Activated T-helper 2 cell treated with anti-CD3 and anti-CD28 coated beads, Interferon-gamma antibody, Interleukin-2, Interleukin-4, amounts not matched to agents 10 μg/mL and 5 μg/mL and 100 μg/mL, durations not matched to agents 14 hours and 24 hours and 36 hours (primary cell): ENCODE measurements at regions not wholly inside any gene's neighbourhood (a gene's known extent, or its start where the extent isn't known, plus 50 kb on each side); places are given as distances from the start of the nearest gene placed in this dataset.

Experiments used
- DNase-seq: peaks from one replicate; pipeline ENCODE4 v3.0.0; 2021; ENCODE audit warnings: low spot score
- H3K27ac Mint-ChIP-seq: one replicate; pipeline ENCODE4 v1.8.0; 2021; ENCODE audit warnings: mixed read lengths
- H3K27me3 Mint-ChIP-seq: one replicate; pipeline ENCODE4 v1.8.0; 2021; ENCODE audit warnings: low read depth, mixed read lengths
- H3K36me3 Mint-ChIP-seq: one replicate; pipeline ENCODE4 v1.8.0; 2021; ENCODE audit warnings: low read depth, mixed read lengths
- H3K4me1 Mint-ChIP-seq: one replicate; pipeline ENCODE4 v1.8.0; 2021; ENCODE audit warnings: low read depth, mixed read lengths
- H3K4me3 Mint-ChIP-seq: one replicate; pipeline ENCODE4 v1.8.0; 2021; ENCODE audit warnings: low read depth, mild to moderate bottlenecking, moderate library complexity, mixed read lengths
- H3K9me3 Mint-ChIP-seq: one replicate; pipeline ENCODE4 v1.8.0; 2021; ENCODE audit warnings: mixed read lengths
- intact Hi-C: fragments of 100-400 bp; cut with micrococcal nuclease; formaldehyde crosslinking; loops from one replicate; pipeline ENCODE4 v1.15.1; 2023

DNA sequence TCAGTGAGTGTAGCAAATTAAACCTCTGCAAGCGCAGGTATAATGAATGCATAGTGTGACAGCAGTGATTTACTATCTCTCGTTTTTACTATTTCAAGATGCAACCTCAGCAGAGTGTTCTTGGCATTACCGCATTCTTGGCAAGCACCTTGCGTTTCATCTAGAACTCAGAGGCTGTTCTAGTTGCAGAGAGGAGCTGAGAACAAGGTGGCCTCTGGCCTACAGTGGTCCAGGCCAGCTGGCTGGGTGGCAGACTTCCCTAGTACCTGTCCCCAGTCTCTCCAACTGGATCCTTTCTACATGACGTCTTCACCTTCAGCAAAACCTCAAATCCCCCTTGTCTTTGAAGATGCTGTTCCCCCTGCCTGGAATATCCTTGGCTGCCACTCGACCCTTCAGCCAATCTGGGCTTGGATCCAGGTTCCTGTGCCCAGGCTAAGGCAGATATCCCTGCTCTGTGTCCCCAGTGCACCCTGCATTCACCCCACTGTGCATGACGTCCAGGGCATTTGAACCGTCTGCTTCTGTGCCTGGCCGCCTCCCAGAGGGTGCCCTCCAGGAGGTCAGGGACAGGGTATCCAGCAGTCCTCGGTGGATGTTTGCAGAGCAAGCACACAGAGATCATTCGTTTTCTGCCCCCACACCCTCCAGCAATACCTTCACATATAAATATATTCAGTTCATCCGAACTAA lies 120.4 kb upstream of the CPEB4 start:
- H3K9me3 Mint-ChIP-seq = no peaks in the 10 kb centered on the region
- no peak for DNase-seq
- no peaks in the 10 kb centered on the region for H3K27me3 Mint-ChIP-seq
- intact Hi-C loops = no loop called here
- H3K4me1 Mint-ChIP-seq = no peaks in the 10 kb centered on the region
- H3K4me3 Mint-ChIP-seq = no peak overlapping the region
- no peaks in the 10 kb centered on the region for H3K36me3 Mint-ChIP-seq
- no peak overlapping the region for H3K27ac Mint-ChIP-seq

DNA sequence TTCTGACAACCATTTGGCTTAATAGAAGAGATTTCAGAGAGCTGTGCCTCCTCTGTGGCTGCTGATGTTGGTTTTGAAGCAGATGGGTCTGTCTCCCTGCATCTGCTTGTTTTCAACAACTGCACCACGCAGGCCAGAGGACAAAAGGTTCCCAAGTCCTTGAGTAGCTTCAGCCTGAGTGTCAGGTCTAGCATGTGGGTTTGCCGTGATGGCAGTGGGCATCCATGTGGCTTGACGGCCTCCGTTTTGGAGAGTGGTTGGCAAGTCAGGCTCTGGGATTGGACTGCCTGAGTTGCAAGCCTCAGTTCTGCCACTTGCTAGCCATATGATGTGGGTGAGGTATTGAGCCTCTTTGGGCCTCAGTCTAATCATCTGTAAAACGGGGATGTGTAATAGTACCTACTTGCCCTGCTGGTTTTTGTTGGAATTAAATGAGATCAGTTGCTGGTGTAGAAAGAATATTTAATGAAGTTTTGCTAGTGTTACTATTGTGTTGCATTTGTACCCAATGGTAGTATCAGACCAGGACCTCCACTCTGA lies 119.8 kb upstream of the CPEB4 start:
- intact Hi-C loops = no loop called here
- Mint-ChIP-seq H3K36me3 (no peaks in the 10 kb centered on the region), H3K4me1 (no peaks in the 10 kb centered on the region), H3K9me3 (no peaks in the 10 kb centered on the region), H3K27me3 (no peaks in the 10 kb centered on the region), H3K27ac (no peak overlapping the region), H3K4me3 (no peak overlapping the region)
- DNase-seq = no peak

DNA sequence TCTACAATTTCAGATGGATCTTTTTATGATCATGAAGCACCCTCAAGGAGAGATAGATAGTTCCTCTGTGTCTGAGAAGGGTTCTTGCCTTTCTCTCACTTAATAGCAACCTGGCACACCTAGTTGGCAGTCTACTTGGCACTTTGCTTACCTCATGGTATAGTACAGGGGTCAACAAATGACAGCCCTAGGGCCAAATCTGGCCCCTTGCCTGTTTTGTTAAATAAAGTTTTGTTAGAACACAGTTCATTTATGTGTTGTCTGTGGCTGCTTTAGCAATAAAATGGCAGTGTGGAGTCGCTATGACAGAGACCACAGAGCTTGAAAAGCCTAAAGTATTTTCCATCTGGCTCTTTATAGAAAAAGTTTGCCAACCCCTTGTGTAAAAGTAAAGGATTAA lies 119.3 kb upstream of the CPEB4 start:
- DNase-seq = no peak
- Mint-ChIP-seq H3K27ac (no peak overlapping the region), H3K36me3 (no peaks in the 10 kb centered on the region), H3K9me3 (no peaks in the 10 kb centered on the region), H3K4me1 (no peaks in the 10 kb centered on the region), H3K4me3 (no peak overlapping the region), H3K27me3 (no peaks in the 10 kb centered on the region)
- intact Hi-C loops = no loop called here

DNA sequence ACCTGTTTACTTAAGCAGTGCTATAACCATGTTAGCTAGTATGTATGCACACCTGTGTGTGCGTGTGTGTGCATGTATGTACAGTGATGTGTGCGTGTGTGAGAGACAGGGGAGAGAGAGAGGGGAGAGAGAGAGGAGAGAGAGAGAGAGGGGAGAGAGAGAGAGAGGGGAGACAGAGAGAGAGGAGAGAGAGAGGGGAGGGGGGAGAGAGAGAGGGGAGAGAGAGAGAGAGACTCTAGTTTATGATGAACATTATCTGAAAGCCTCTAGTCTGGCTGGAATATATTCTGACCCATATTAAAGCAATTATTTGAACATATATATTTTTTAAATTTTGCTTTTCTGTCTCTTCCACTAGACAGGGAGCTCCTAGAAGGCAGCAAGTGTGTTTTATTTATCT lies 117.5 kb upstream of the CPEB4 start:
- intact Hi-C loops = no loop called here
- H3K4me1 Mint-ChIP-seq = no peaks in the 10 kb centered on the region
- no peaks in the 10 kb centered on the region for H3K36me3 Mint-ChIP-seq
- H3K9me3 Mint-ChIP-seq = no peaks in the 10 kb centered on the region
- no peaks in the 10 kb centered on the region for H3K27me3 Mint-ChIP-seq
- no peak overlapping the region for H3K4me3 Mint-ChIP-seq
- no peak overlapping the region for H3K27ac Mint-ChIP-seq
- DNase-seq = no peak

DNA sequence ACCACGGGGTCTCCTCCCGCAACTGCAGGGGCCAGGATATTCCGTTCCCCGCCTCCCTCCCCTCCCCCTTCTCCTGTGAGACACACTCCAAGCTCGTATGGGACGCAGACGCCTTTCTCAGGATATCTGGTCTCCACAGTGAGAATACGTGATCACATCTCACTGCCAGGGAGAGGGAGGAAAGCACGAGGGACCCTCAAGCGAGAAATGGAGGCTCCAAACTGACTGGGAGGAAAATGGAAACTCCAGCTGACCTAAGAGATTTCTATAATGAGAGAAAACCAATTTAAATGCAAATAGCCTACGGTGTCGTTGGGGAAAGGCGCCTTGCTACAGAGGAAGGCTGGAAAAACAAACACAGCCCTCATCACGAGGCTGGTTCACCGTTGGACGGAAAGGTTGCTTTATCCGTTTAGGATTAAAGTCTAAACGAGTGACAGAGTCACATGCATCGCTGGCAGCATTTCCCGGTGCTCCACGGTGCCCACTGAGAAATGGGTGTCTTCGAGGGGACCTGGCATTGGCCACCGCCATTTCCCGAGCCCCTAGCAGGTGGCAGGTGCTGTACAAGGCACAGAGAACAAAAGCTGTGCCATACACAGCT lies 116.9 kb upstream of the CPEB4 start:
- no peak overlapping the region for H3K27ac Mint-ChIP-seq
- H3K4me1 Mint-ChIP-seq = no peaks in the 10 kb centered on the region
- no peaks in the 10 kb centered on the region for H3K36me3 Mint-ChIP-seq
- H3K9me3 Mint-ChIP-seq = no peaks in the 10 kb centered on the region
- DNase-seq = no peak
- intact Hi-C loops = no loop called here
- H3K4me3 Mint-ChIP-seq = no peak overlapping the region
- H3K27me3 Mint-ChIP-seq = no peaks in the 10 kb centered on the region

DNA sequence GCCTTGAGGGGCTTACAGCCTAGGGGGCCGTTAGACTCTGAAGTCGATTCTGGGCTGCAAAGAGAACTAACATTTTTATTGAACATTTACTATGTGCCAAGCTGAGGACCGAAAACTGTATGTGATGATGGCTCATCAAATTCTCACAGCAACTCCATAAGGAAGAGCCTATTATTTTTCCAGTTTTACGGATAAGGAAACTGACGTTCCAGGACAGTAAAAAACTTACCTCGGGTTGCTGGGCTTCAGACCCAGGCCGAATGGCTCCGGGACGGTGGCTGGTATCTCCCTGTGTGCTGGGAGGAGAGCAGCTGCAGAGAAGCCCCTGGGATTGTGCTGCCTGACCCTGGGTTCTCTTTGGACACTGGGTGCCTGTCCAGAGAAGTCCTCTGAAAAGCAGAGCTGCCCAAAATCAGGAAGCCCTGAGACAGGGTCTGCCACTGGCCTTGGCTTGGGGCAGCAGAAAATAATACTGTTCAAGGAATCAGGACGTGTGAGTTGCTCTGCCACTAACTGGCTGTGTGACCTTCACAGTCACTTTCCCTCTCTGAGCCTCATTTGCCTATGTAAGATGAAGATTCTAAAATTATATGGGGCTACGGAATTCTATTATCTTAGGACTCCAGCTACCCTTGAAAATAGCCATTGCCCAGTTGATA lies 116.3 kb upstream of the CPEB4 start:
- no peaks in the 10 kb centered on the region for H3K27me3 Mint-ChIP-seq
- no peaks in the 10 kb centered on the region for H3K4me1 Mint-ChIP-seq
- H3K4me3 Mint-ChIP-seq = no peak overlapping the region
- intact Hi-C loops = no loop called here
- no peaks in the 10 kb centered on the region for H3K9me3 Mint-ChIP-seq
- no peak overlapping the region for H3K27ac Mint-ChIP-seq
- DNase-seq = no peak
- H3K36me3 Mint-ChIP-seq = no peaks in the 10 kb centered on the region

DNA sequence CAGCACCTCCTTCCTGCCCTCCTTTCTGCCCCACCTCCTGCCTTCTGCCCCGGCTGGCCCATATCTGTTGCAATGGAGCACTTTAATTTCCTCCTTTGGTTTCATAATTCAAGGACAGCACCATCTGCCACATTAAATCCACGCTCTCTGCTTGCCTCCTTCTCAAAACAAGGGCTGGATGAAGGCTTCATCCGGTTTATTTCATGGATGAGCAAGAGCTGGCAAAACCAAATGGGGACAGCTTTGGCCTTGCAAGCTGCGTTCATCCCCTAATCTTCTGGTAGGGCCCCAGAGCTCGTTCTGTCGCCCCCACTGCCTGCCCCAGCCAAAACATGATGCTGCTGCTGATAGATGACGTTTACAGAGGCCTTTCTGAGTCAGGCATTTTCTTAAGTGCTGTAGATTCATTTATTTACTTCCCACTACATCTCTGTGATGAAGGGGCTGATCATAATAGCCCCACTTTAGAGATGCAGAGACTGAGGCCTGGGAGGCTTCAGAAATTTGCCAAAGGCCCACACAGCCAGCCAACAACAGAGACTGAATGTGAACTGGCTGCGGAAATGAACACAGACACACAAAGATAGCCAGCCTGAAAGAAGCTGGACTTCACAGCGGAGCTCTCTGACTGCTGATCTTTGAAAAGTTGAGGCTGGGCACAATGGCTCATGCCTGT lies 115.6 kb upstream of the CPEB4 start:
- Mint-ChIP-seq H3K4me1 (no peaks in the 10 kb centered on the region), H3K36me3 (no peaks in the 10 kb centered on the region), H3K27ac (no peak overlapping the region), H3K27me3 (no peaks in the 10 kb centered on the region), H3K9me3 (no peaks in the 10 kb centered on the region), H3K4me3 (no peak overlapping the region)
- intact Hi-C loops = no loop called here
- DNase-seq = no peak

DNA sequence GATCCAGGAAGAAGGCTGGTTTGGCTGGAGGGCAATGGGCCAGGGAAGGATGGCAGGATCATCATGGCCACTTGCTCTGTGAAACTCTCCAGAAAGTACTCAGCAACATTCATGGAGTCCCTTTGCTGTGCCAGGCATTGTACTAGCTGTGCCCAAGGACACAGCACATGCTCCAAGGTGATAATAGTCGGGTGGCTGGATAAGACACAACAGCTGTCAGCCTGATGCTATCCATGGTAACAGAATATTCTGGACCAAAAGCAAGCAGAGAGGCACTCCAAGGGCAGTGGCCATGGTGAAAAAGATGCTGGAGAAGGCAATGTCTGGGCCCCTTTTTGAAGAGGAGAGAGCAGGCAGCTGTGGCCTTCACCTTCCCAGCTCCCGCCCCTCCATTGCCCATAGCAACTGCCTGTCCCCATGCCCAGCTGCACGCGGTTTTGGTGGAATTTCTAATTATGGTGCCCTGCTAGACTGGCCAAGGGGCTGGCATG lies 113.8 kb upstream of the CPEB4 start:
- no peak for DNase-seq
- Mint-ChIP-seq H3K27me3 (no peaks in the 10 kb centered on the region), H3K9me3 (no peaks in the 10 kb centered on the region), H3K27ac (no peak overlapping the region), H3K4me3 (no peak overlapping the region), H3K4me1 (peaks cover 4% of the 10 kb centered on the region), H3K36me3 (no peaks in the 10 kb centered on the region)
- intact Hi-C loops = no loop called here

DNA sequence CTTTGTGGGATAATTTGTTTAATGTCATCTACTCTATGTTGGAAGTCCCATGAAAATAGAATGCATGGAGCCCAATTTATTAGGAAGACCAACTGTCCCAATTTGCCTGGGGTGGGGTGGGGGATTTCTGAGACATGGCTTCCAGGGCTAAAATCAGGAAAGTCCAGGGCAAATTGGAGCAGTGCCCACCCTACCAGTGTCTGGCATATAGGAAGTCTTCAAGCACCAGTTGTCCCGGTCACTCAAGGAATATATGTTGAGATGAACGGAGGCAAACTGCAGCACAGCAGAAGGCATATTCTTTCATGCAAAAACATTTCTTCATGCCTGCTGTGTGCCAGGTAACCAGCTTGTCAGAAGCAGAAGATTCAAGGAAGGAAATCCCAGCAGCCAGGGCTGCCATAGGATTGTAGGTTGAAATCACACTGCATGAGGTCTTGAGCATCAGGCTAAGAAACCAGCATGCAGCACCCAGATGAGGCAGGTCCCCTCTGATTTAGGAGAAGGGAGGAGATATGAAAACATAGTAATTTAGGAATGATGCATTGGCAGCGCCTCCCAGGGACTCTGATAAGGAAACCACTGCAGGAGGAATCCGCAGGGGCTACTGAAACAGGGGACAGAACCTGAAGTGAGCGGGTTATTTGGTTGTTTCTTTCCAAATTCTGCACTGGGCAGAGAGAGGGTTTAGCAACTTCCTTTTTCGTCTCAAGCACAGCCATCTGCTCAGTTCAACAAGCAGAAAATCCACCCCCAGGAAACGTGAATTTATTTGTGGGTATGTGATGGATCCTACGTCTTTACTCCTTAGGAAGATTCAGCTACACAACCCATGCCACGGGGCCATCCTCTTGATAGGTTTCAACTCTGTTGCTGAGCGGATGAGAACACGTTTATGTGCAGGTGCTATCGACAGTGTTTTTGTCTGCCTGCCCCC lies 112.6 kb upstream of the CPEB4 start:
- no peak for DNase-seq
- H3K4me3 Mint-ChIP-seq = no peak overlapping the region
- no peaks in the 10 kb centered on the region for H3K27me3 Mint-ChIP-seq
- intact Hi-C loops = no loop called here
- no peaks in the 10 kb centered on the region for H3K36me3 Mint-ChIP-seq
- no peaks in the 10 kb centered on the region for H3K9me3 Mint-ChIP-seq
- H3K27ac Mint-ChIP-seq = no peak overlapping the region
- H3K4me1 Mint-ChIP-seq = peaks cover 4% of the 10 kb centered on the region

DNA sequence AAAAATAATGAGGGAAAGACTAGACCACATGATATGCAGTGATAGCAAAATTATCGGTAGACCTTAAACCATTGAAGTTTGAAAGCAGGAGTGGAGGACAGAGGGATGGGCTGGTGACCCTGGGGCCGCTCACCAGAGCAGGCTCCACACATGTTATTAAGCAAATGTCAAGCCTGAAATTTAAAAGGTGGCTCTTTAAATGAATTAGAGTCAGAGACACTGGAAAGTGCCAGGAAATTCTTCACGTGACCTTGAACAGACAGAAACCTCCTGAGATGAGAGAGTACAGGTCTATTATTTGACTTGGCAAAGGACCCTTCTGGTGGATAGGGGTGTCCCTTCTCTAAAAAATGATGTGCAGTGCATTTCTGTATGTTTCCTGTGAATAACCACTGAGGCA lies 111.0 kb upstream of the CPEB4 start:
- Mint-ChIP-seq H3K27ac (no peak overlapping the region), H3K36me3 (no peaks in the 10 kb centered on the region), H3K27me3 (no peaks in the 10 kb centered on the region), H3K9me3 (no peaks in the 10 kb centered on the region), H3K4me1 (peaks cover 13% of the 10 kb centered on the region), H3K4me3 (no peak overlapping the region)
- intact Hi-C loops = no loop called here
- no peak for DNase-seq

DNA sequence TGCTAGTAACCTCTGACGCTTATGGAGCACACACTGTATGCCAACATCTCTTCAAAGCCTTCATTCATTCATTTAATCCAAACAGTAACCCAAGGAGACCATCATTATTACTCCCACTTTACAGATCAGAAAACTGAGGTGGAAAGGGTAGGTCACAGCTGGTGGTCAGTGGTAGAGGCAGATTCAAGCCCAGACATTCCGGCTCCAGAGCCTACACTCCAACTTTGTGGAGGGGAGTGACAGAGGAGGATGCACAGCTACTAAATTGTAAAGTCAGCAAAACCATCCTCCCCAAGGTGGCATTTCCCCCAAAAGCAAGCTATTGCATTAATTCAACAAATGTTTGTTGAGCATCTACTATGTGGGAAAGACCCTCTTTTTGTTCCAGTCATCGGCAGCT lies 110.5 kb upstream of the CPEB4 start:
- DNase-seq = no peak
- Mint-ChIP-seq H3K4me1 (peaks cover 18% of the 10 kb centered on the region), H3K36me3 (no peaks in the 10 kb centered on the region), H3K4me3 (no peak overlapping the region), H3K27me3 (no peaks in the 10 kb centered on the region), H3K27ac (no peak overlapping the region), H3K9me3 (no peaks in the 10 kb centered on the region)
- intact Hi-C loops = no loop called here

DNA sequence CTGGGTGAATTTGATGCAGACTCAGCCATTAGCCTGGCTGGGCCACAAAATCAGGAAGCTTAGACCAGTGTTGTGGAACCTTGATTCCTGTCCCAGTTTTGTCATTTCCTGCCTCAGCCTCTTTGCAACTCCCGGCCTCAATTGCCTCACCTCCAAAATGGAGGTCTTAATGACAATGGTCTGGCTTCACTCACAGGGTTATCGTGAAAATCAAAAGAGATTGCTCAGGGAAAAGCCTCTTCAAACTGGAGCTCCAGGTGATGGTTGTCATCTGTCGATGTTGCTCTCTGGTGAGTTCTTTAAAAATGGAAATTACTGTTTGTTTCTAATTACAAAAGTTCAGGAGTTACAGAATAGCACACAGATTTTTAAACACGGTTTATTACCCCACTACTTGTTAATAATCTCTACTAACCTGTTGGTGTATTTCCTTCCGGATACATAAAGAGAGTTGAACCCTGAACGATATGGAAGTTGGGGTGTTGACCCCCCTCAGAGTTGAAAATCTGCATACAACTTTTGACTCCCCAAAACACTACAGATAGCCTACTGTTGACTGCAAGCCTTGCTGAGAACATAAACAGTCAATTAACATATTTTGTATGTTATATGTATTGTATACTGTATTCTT lies 109.9 kb upstream of the CPEB4 start:
- Mint-ChIP-seq H3K27ac (no peak overlapping the region), H3K9me3 (no peaks in the 10 kb centered on the region), H3K36me3 (no peaks in the 10 kb centered on the region), H3K4me3 (no peak overlapping the region), H3K27me3 (no peaks in the 10 kb centered on the region), H3K4me1 (peaks cover 20% of the 10 kb centered on the region)
- no peak for DNase-seq
- intact Hi-C loops = no loop called here
